ENCODE measurements at regions not wholly inside any gene's neighbourhood (a gene's known extent, or its start where the extent isn't known, plus 50 kb on each side); places are given as distances from the start of the nearest gene placed in this dataset.

- DNase-seq, result no peak
These were observed 50.9 kb upstream of the GJA5 start for GRCh38 chr1:147811273-147811672.

GRCh38 chr1:147811751-147812150 lies 51.3 kb upstream of the GJA5 start:
- no peak for DNase-seq

- peak in 3 of 4 experiments; percentile 23 to 28 (median 25) for DNase-seq
These were observed 52.4 kb upstream of the GJA5 start for GRCh38 chr1:147812799-147813198.

GRCh38 chr1:147815503-147815902 lies 55.1 kb upstream of the GJA5 start:
- peak in 1 of 4 experiments; percentile 11 for DNase-seq

GRCh38 chr1:147820761-147821297 lies 60.4 kb upstream of the GJA5 start:
- DNase-seq, result no peak

GRCh38 chr1:147821883-147822282 lies 61.5 kb upstream of the GJA5 start:
- peak in 3 of 4 experiments; percentile 14 to 35 (median 22) for DNase-seq

GRCh38 chr1:147822292-147822691 lies 61.9 kb upstream of the GJA5 start:
- no peak for DNase-seq

- DNase-seq, result no peak
These were observed 63.6 kb upstream of the GJA5 start for GRCh38 chr1:147824001-147824400.

GRCh38 chr1:147824798-147825197 lies 64.4 kb upstream of the GJA5 start:
- DNase-seq, result no peak

- DNase-seq, result no peak
These were observed 65.2 kb upstream of the GJA5 start for GRCh38 chr1:147825586-147825985.

- no peak for DNase-seq
These were observed 65.9 kb upstream of the GJA5 start for GRCh38 chr1:147826259-147826658.

- DNase-seq, result no peak
These were observed 69.2 kb upstream of the GJA8 start for GRCh38 chr1:147833231-147833860.

- DNase-seq, result no peak
These were observed 68.4 kb upstream of the GJA8 start for GRCh38 chr1:147834181-147834580.

GRCh38 chr1:147834810-147835209 lies 67.8 kb upstream of the GJA8 start:
- no peak for DNase-seq

- DNase-seq, result no peak
These were observed 65.2 kb upstream of the GJA8 start for GRCh38 chr1:147837129-147837963.

GRCh38 chr1:147837964-147838292 lies 64.7 kb upstream of the GJA8 start:
- no peak for DNase-seq

- DNase-seq, result peak in 3 of 4 experiments; percentile 23 to 54 (median 36)
These were observed 61.7 kb upstream of the GJA8 start for GRCh38 chr1:147840909-147841308.

- no peak for DNase-seq
These were observed 60.0 kb upstream of the GJA8 start for GRCh38 chr1:147842578-147842977.

GRCh38 chr1:147843486-147843885 lies 59.1 kb upstream of the GJA8 start:
- no peak for DNase-seq

GRCh38 chr1:147847831-147848230 lies 54.8 kb upstream of the GJA8 start:
- DNase-seq, result no peak

- DNase-seq, result peak; percentile 41 to 69 (median 56)
These were observed 53.3 kb upstream of the GJA8 start for GRCh38 chr1:147849098-147849895.

GRCh38 chr1:147850737-147851136 lies 51.9 kb upstream of the GJA8 start:
- DNase-seq, result no peak

GRCh38 chr1:147851149-147851548 lies 51.4 kb upstream of the GJA8 start:
- DNase-seq, result peak in 2 of 4 experiments; percentile 6 to 10

Measured in suppressor macrophage (primary cell).